ENCODE measurements at regions not wholly inside any gene's neighbourhood (a gene's known extent, or its start where the extent isn't known, plus 50 kb on each side); places are given as distances from the start of the nearest gene placed in this dataset.
"Not testable (repeated sequence)": the region's sequence is repeated elsewhere in the genome, so short reads cannot be mapped to it uniquely, and the experiment has no call there.

DNA sequence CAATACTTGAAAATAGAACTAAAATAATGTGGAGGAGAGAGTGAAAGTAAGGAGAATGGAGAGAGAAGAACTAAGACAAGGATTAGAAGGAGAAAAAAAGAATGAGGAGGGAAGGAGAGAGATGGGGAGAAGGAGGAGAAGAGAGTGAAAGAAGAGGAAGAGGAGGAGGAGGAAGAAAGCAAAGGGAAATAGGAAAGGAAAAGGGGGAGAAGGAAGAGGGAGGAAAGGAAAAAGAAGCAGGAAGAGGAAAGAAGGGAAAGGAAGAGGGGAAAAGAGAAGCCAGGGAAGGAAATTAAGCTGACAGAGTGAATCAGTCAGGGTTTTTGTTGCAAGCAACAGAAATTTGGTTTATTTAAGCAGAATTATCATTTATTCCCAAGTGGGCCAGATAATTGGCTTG is 241.7 kb upstream of the P2RY1 start:
- Mint-ChIP-seq H3K4me1 (ENCODE audit: low read depth) (peaks cover 15% of the 10 kb centered on the region), H3K27me3 (ENCODE audit: low read depth) (peaks cover 5% of the 10 kb centered on the region), H3K36me3 (ENCODE audit: low read depth) (no peaks in the 10 kb centered on the region), H3K4me3 (no peak overlapping the region), H3K9me3 (no peaks in the 10 kb centered on the region), H3K27ac (no peak overlapping the region)
- no peak for DNase-seq (ENCODE audit: low spot score)

DNA sequence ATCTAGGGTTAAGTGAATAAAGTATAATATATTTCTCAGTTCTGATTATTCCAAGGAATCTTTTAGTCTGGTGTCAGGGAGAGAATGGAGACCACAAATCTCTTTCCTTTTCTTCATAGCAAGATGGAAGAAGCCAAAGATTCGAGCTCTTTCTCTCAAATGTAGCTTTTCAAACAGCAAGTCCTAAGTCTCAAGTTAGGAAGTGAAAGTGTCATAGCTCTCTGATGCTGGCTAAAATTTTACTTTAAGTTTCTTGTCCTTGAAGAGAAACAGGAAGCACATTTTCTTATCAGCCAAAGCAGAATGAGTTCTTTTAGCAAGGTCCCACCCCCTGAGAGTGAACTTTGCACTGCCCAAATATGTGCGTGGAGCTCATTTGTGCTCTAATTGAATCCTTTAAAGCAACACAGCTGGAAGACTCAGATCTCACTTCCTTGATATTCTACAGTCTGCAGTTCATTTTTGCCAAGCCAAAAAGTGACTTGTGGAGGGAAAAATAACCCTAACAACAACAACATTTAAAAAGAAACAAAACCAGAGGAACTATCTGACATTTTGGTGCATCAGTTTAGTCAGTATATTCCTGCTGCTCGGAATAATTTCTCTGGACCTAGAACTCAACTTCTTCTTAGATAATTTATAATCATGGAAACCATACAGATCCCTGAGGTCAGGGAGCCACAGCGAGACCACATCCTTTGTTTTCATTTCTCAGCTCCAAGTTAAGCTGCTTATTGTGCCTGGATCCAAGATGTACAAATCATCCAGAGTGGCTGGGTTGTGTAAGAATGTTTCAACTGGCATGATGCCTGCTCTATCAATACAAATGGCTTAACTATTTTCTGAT is 238.7 kb upstream of the P2RY1 start:
- no peak for DNase-seq (ENCODE audit: low spot score)
- no peaks in the 10 kb centered on the region for H3K36me3 Mint-ChIP-seq (ENCODE audit: low read depth)
- H3K4me3 Mint-ChIP-seq: peak overlapping the region; percentile 65
- H3K9me3 Mint-ChIP-seq: no peaks in the 10 kb centered on the region
- peaks cover 5% of the 10 kb centered on the region for H3K27me3 Mint-ChIP-seq (ENCODE audit: low read depth)
- H3K4me1 Mint-ChIP-seq (ENCODE audit: low read depth): peaks cover 15% of the 10 kb centered on the region
- peak overlapping the region; percentile 81 for H3K27ac Mint-ChIP-seq

DNA sequence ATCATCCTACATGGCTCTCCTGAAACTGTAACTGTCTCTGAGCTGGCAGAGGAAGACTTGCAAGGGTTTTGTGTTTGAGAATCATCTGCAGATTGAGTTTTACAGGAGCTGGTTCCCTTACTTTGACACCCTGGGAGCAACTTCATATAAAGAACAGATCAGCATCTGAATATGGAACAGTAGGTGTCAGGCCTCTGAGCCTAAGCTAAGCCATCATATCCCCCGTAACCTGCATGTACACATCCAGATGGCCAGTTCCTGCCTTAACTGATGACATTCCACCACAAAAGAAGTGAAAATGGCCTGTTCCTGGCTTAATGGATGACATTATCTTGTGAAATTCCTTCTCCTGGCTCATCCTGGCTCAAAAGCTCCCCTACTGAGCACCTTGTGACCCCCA is 238.1 kb upstream of the P2RY1 start:
- not testable (repeated sequence) for H3K27me3 Mint-ChIP-seq (ENCODE audit: low read depth); H3K9me3 Mint-ChIP-seq; H3K27ac Mint-ChIP-seq; H3K36me3 Mint-ChIP-seq (ENCODE audit: low read depth); DNase-seq (ENCODE audit: low spot score)
- peaks cover 15% of the 10 kb centered on the region for H3K4me1 Mint-ChIP-seq (ENCODE audit: low read depth)
- H3K4me3 Mint-ChIP-seq: peak overlapping the region; percentile 65

DNA sequence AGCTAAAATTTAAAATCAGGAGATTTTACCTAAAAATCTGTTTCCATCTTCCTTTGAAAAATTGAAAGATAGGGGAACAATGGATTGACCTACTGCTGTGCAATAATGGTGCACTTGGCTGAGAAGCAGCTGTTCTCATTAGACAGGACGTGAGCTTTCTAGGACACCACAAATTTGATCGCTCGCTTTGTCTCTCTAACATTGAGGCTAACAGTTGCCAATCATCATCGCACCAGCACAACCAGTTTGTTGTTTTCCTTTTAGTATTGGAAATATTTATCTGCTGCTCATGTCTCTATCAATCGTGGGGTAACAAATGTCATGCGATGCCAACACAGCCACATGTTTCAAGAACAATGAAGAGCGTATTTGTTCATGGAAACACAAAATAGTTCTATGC is 228.8 kb upstream of the P2RY1 start:
- Mint-ChIP-seq H3K9me3 (no peaks in the 10 kb centered on the region), H3K27me3 (ENCODE audit: low read depth) (peaks cover 2% of the 10 kb centered on the region), H3K36me3 (ENCODE audit: low read depth) (no peaks in the 10 kb centered on the region), H3K27ac (no peak overlapping the region), H3K4me3 (no peak overlapping the region), H3K4me1 (ENCODE audit: low read depth) (no peaks in the 10 kb centered on the region)
- DNase-seq (ENCODE audit: low spot score): no peak

DNA sequence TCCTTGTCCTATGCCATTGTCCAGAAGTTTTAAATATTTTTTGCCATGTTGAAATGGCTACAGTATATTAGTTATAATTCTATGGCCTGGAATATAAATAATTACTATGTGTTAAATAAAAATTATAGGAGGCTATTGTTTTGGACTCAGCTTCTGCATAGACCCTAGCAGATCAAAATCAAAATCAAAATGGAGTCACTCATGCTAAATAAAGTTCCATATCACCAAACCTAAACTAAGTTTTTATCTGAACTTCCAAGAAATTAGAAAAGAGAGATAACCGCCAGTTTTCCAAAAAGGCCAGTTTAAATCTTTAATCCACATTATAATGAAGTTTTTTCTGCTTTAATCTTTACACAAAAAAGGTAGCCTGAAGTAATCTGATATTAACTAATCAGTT is 227.8 kb upstream of the P2RY1 start:
- no peaks in the 10 kb centered on the region for H3K4me1 Mint-ChIP-seq (ENCODE audit: low read depth)
- no peak for DNase-seq (ENCODE audit: low spot score)
- no peak overlapping the region for H3K27ac Mint-ChIP-seq
- H3K36me3 Mint-ChIP-seq (ENCODE audit: low read depth): no peaks in the 10 kb centered on the region
- H3K27me3 Mint-ChIP-seq (ENCODE audit: low read depth): peaks cover 3% of the 10 kb centered on the region
- no peak overlapping the region for H3K4me3 Mint-ChIP-seq
- H3K9me3 Mint-ChIP-seq: no peaks in the 10 kb centered on the region

DNA sequence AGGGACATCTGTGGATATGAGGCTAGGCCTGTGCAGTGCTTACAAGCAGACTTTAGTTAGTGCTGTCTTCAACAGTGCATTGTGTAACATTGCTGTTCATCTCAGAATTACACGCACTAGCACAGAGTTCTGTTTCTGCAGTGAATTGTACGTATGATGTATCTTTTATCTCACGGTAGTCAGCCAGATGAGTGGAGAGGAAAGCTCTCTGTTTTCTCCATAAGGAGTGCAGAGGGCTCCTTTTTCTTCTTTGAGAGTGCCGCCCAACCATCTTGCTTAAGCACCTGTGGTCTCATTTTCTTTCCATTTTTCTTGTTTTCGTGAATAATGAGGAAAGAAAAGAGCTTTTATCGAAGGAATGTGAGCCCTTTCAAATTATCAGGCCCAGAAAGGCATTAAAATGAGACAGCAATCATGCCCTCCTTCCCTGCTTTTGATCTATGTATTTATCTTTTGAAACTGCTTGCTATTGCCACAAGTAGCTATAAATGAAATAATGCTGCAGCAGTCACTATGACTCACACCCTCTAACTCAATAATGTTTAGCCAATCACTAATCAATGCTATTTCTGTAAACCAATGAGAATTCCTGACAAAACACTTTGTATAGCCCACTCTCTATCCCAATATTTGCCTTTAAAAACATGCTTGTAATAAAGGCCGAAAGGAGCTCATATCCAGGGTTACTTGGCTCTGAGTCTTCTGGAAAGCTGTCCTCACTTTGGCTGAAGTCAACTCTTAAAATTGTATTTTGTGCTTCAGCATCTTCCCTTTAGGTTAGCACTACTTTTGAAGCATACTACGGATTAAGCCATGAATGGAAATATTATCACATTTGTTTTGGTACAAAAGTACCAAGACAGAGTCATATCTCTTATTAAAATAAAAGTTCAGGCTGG is 226.0 kb upstream of the P2RY1 start:
- Mint-ChIP-seq H3K27me3 (ENCODE audit: low read depth) (peaks cover 6% of the 10 kb centered on the region), H3K36me3 (ENCODE audit: low read depth) (no peaks in the 10 kb centered on the region), H3K4me3 (no peak overlapping the region), H3K4me1 (ENCODE audit: low read depth) (no peaks in the 10 kb centered on the region), H3K9me3 (no peaks in the 10 kb centered on the region), H3K27ac (no peak overlapping the region)
- no peak for DNase-seq (ENCODE audit: low spot score)

DNA sequence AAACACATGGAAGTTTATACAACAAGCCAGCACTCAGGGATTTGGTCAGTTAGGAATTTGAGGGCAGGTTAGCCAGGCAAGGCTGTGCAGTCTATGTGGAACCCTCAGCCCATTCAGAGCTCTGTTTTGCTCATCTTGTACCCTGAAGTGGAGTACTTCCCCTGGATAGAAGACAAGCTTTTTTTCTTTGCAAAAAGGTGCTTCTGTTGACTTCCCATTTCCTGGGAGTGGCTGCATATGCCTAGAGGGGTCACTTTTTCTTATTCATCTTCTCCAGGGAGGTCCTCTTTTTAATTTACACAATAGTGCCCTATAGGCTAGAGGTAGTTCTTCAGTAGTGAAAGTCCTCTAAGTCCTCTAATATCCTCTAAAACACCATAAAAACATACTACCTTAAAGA is 225.0 kb upstream of the P2RY1 start:
- Mint-ChIP-seq H3K4me1 (ENCODE audit: low read depth) (no peaks in the 10 kb centered on the region), H3K9me3 (no peaks in the 10 kb centered on the region), H3K27me3 (ENCODE audit: low read depth) (peaks cover 5% of the 10 kb centered on the region), H3K27ac (no peak overlapping the region), H3K36me3 (ENCODE audit: low read depth) (no peaks in the 10 kb centered on the region), H3K4me3 (no peak overlapping the region)
- DNase-seq (ENCODE audit: low spot score): no peak

DNA sequence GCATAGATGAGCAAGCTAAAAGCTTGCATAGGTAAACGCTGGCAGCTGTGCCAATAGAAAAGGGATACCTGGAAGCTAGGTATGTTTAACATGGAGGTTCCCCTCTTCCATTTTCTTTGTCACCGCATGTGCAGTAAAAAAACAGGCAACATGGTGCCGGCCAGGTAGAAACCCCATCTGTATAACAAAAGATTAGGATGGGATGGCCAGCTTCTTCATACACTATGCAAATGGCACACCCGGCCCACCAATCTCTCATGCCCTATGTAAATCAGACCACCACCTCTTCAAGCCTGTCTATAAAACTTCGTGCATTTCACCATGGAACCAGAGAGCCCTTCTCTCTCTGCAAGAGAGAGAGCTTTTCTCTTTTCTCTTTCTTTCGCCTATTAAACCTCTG is 224.3 kb upstream of the P2RY1 start:
- DNase-seq (ENCODE audit: low spot score): no peak
- Mint-ChIP-seq H3K4me3 (no peak overlapping the region), H3K27ac (no peak overlapping the region), H3K4me1 (ENCODE audit: low read depth) (no peaks in the 10 kb centered on the region), H3K36me3 (ENCODE audit: low read depth) (no peaks in the 10 kb centered on the region), H3K27me3 (ENCODE audit: low read depth) (peaks cover 5% of the 10 kb centered on the region), H3K9me3 (no peaks in the 10 kb centered on the region)

DNA sequence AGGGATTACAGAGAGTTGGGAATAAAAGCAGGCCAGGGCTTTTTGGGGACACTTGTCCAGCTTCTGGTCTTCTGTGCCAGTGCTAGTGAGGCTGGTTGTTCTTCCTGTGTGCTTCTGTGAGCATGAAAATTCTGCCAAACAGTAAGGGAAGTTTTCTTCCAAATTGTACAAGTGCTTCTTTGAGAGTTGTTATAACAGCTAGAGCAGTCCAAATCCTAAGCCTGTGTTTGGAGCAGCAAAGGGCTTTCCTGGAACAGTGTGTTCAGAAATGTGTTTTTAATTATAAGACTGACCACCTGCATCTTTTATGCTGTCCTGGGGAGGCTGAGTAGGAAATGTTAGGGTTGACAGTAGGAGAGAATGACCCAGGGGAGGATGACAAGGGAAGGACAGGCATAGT is 223.0 kb upstream of the P2RY1 start:
- Mint-ChIP-seq H3K36me3 (ENCODE audit: low read depth) (no peaks in the 10 kb centered on the region), H3K4me3 (no peak overlapping the region), H3K9me3 (no peaks in the 10 kb centered on the region), H3K27me3 (ENCODE audit: low read depth) (peaks cover 5% of the 10 kb centered on the region), H3K4me1 (ENCODE audit: low read depth) (no peaks in the 10 kb centered on the region), H3K27ac (no peak overlapping the region)
- DNase-seq (ENCODE audit: low spot score): no peak

DNA sequence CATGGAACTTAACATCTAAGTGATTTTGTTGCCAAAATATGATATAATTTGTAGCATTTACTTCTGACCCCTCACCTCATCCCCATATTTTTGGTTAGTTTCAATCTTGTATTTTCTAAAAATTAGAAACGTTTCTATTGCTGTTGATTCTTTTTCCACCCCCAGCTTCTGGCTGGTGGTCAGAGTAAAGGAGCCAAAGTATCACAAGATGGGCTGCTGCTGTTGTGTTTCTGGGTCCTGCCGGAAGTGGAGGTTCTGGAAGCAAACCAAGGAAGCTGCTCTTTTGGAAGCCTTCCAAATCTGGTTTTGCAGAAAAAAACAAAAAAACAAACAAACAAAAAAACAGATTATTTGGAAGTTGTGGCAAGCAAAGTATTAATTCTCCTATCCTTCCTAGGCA is 221.1 kb upstream of the P2RY1 start:
- Mint-ChIP-seq H3K27ac (no peak overlapping the region), H3K4me3 (no peak overlapping the region)

DNA sequence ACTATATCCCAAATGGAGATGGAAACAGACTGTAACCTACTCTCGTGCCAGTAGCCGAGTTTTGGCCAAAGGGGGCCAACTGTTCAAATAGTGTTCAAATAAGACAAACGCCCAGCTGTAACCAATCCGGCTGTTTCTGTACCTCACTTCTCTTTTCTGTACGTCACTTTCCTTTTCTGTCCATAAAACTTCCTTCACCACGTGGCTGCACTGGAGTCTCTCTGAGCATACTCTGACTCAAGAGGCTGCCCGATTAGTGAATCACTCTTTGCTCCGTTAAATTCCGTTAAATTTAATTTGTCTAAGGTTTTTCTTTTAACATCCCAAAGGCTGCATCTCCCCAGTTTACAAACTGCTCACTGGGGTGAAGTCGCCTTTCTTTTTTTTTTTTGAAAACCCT is 219.2 kb upstream of the P2RY1 start:
- Mint-ChIP-seq H3K9me3 (no peaks in the 10 kb centered on the region), H3K4me1 (ENCODE audit: low read depth) (no peaks in the 10 kb centered on the region), H3K4me3 (no peak overlapping the region), H3K27ac (no peak overlapping the region), H3K36me3 (ENCODE audit: low read depth) (no peaks in the 10 kb centered on the region), H3K27me3 (ENCODE audit: low read depth) (peaks cover 5% of the 10 kb centered on the region)
- DNase-seq (ENCODE audit: low spot score): no peak

More for the DNA sequence above, 221.1 kb upstream of the P2RY1 start:
- DNase-seq (ENCODE audit: low spot score): no peak
- H3K4me1 Mint-ChIP-seq (ENCODE audit: low read depth): no peaks in the 10 kb centered on the region
- no peaks in the 10 kb centered on the region for H3K9me3 Mint-ChIP-seq
- no peaks in the 10 kb centered on the region for H3K36me3 Mint-ChIP-seq (ENCODE audit: low read depth)
- H3K27me3 Mint-ChIP-seq (ENCODE audit: low read depth): peaks cover 5% of the 10 kb centered on the region

DNA sequence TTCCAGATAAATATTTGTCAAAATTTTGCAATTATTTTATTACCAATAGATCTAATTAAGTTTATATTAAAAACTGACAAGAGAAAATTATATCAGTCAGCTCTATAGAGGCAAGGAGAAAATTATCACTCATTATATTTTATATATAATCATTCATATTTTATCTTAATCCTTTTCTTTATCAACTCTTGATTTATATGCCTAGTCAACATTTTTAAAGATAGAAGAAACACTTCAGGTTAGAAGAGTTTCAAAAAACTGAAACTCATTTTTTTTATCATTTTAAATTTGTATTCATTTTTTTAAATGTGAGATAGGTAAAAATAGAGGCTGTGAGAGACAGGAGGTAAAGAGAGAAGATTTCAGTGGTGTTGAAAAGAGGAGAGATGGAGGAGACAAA is 217.3 kb upstream of the P2RY1 start:
- H3K4me3 Mint-ChIP-seq: no peak overlapping the region
- H3K27me3 Mint-ChIP-seq (ENCODE audit: low read depth): peaks cover 3% of the 10 kb centered on the region
- H3K36me3 Mint-ChIP-seq (ENCODE audit: low read depth): no peaks in the 10 kb centered on the region
- H3K4me1 Mint-ChIP-seq (ENCODE audit: low read depth): no peaks in the 10 kb centered on the region
- H3K27ac Mint-ChIP-seq: no peak overlapping the region
- no peak for DNase-seq (ENCODE audit: low spot score)
- no peaks in the 10 kb centered on the region for H3K9me3 Mint-ChIP-seq

DNA sequence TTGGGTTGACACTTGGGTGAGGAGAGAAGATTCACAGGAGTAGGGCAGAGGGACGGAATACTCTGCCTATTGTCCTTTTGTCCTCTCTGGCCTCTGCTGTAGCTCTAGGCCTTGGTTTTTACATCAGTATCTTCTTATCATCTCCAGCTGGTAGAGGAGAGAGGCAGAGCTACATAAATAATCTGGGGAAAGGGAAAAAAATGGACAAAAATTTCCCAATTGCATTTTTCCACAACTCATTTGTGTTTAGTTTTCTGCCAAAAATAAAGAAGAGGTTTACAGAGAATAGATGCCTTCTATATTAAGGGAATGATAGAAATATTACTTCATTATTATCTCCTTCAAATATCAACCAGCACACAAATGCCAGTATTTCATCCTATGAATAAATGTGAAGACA is 216.4 kb upstream of the P2RY1 start:
- DNase-seq (ENCODE audit: low spot score): no peak
- no peak overlapping the region for H3K4me3 Mint-ChIP-seq
- H3K9me3 Mint-ChIP-seq: no peaks in the 10 kb centered on the region
- H3K27ac Mint-ChIP-seq: no peak overlapping the region
- no peaks in the 10 kb centered on the region for H3K4me1 Mint-ChIP-seq (ENCODE audit: low read depth)
- peaks cover 8% of the 10 kb centered on the region for H3K27me3 Mint-ChIP-seq (ENCODE audit: low read depth)
- H3K36me3 Mint-ChIP-seq (ENCODE audit: low read depth): no peaks in the 10 kb centered on the region

DNA sequence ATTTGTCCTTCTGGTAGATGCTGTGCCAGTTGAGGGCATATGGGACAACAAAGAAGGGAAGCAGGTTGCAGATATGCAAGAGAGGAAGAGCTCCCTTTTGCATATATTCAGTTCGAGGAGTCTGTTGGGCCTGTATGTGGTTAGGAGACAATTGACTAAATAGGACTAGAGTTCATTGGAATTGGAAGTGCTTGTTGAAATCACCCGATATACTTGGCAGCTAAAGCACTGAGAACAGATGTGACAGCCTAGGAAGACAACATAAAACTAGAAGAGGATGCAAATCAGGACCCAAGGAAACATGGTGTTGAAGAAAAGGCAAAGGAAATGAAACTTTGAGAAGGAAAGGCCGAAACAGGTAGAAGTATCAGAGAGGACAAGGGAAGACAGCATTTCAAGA is 215.2 kb upstream of the P2RY1 start:
- Mint-ChIP-seq H3K36me3 (ENCODE audit: low read depth) (no peaks in the 10 kb centered on the region), H3K9me3 (no peaks in the 10 kb centered on the region), H3K4me1 (ENCODE audit: low read depth) (no peaks in the 10 kb centered on the region), H3K4me3 (no peak overlapping the region), H3K27me3 (ENCODE audit: low read depth) (peaks cover 12% of the 10 kb centered on the region), H3K27ac (no peak overlapping the region)
- no peak for DNase-seq (ENCODE audit: low spot score)
